ENCODE measurements at regions not wholly inside any gene's neighbourhood (a gene's known extent, or its start where the extent isn't known, plus 50 kb on each side); places are given as distances from the start of the nearest gene placed in this dataset.

GRCh38 chr6:166075925-166076324, 91.7 kb downstream of the TBXT start:
- no peak for DNase-seq (ENCODE audit: low read depth)
- TF ChIP-seq CTCF (IDR thresholded peaks at IDR 0.05; ENCODE audit: low read length, missing control alignments), result no peak
- H3K4me3 ChIP-seq (replicated peaks; ENCODE audit: low read depth, low read length), result no peak overlapping the region

- DNase-seq (ENCODE audit: low read depth), result no peak
- no peak overlapping the region for H3K4me3 ChIP-seq (replicated peaks; ENCODE audit: low read depth, low read length)
- no peak for TF ChIP-seq CTCF (IDR thresholded peaks at IDR 0.05; ENCODE audit: low read length, missing control alignments)
These were observed 92.5 kb downstream of the TBXT start for GRCh38 chr6:166075186-166075585.

GRCh38 chr6:166073082-166073481, 94.6 kb downstream of the TBXT start:
- no peak for TF ChIP-seq CTCF (IDR thresholded peaks at IDR 0.05; ENCODE audit: low read length, missing control alignments)
- DNase-seq (ENCODE audit: low read depth), result no peak
- no peak overlapping the region for H3K4me3 ChIP-seq (replicated peaks; ENCODE audit: low read depth, low read length)

- no peak for DNase-seq (ENCODE audit: low read depth)
- H3K4me3 ChIP-seq (replicated peaks; ENCODE audit: low read depth, low read length), result no peak overlapping the region
- TF ChIP-seq CTCF (IDR thresholded peaks at IDR 0.05; ENCODE audit: low read length, missing control alignments), result no peak
These were observed 98.9 kb downstream of the TBXT start for GRCh38 chr6:166068768-166069167.

GRCh38 chr6:166058064-166058739, 109.4 kb downstream of the TBXT start:
- no peak for TF ChIP-seq CTCF (IDR thresholded peaks at IDR 0.05; ENCODE audit: low read length, missing control alignments)
- no peak overlapping the region for H3K4me3 ChIP-seq (replicated peaks; ENCODE audit: low read depth, low read length)
- peak; percentile 68 for DNase-seq (ENCODE audit: low read depth)

GRCh38 chr6:166057431-166057830, 110.2 kb downstream of the TBXT start:
- DNase-seq (ENCODE audit: low read depth), result peak; percentile 31

More at GRCh38 chr6:166057431-166057830, 110.2 kb downstream of the TBXT start:
- no peak overlapping the region for H3K4me3 ChIP-seq (replicated peaks; ENCODE audit: low read depth, low read length)
- no peak for TF ChIP-seq CTCF (IDR thresholded peaks at IDR 0.05; ENCODE audit: low read length, missing control alignments)
